ENCODE measurements at regions not wholly inside any gene's neighbourhood (a gene's known extent, or its start where the extent isn't known, plus 50 kb on each side); places are given as distances from the start of the nearest gene placed in this dataset.

DNA sequence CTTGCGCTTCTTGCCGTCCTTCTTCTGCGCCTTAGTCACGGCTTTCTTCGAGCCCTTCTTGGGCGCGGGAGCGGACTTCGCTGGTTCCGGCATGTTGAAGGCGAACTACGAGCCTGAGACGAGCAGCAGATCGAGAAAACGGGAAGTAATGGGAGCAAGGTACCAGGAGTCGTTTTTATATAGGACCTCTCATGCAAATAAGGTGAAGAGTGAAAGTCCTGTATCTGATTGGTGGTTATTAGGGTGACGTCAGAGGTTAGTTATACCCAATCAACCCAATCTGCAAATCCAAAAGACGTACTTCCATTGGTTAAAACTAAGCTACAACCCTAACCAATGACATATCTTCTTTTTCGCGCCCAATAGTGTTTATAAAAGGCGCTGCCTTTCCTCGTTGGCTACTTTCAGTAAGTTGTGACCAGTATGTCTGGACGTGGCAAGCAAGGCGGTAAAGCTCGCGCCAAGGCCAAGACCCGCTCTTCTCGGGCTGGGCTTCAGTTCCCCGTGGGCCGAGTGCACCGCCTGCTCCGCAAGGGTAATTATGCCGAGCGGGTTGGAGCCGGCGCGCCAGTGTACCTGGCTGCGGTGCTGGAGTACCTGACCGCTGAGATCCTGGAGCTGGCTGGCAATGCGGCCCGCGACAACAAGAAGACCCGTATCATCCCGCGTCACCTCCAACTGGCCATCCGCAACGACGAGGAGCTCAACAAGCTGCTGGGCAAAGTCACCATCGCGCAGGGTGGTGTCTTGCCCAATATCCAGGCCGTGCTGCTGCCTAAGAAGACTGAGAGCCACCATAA is 100.6 kb upstream of the PRSS16 start (continued):
- TF ChIP-seq, protein P1, sequence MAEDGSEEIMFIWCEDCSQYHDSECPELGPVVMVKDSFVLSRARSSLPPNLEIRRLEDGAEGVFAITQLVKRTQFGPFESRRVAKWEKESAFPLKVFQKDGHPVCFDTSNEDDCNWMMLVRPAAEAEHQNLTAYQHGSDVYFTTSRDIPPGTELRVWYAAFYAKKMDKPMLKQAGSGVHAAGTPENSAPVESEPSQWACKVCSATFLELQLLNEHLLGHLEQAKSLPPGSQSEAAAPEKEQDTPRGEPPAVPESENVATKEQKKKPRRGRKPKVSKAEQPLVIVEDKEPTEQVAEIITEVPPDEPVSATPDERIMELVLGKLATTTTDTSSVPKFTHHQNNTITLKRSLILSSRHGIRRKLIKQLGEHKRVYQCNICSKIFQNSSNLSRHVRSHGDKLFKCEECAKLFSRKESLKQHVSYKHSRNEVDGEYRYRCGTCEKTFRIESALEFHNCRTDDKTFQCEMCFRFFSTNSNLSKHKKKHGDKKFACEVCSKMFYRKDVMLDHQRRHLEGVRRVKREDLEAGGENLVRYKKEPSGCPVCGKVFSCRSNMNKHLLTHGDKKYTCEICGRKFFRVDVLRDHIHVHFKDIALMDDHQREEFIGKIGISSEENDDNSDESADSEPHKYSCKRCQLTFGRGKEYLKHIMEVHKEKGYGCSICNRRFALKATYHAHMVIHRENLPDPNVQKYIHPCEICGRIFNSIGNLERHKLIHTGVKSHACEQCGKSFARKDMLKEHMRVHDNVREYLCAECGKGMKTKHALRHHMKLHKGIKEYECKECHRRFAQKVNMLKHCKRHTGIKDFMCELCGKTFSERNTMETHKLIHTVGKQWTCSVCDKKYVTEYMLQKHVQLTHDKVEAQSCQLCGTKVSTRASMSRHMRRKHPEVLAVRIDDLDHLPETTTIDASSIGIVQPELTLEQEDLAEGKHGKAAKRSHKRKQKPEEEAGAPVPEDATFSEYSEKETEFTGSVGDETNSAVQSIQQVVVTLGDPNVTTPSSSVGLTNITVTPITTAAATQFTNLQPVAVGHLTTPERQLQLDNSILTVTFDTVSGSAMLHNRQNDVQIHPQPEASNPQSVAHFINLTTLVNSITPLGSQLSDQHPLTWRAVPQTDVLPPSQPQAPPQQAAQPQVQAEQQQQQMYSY (CRISPR knock-in tag; IDR thresholded peaks at IDR 0.05), result no peak
- TF ChIP-seq NFE2L1 (CRISPR knock-in tag; IDR thresholded peaks at IDR 0.05) (no peak), PRRX2 (CRISPR knock-in tag; IDR thresholded peaks at IDR 0.05) (peak; percentile 58), SMAD3 (CRISPR knock-in tag; IDR thresholded peaks at IDR 0.05; ENCODE audit: borderline replicate concordance) (peak; percentile 60; the same call in 1 of the 2 replicates), IRF2 (CRISPR knock-in tag; IDR thresholded peaks at IDR 0.05; ENCODE audit: borderline replicate concordance, low read depth) (no peak), SP1 (CRISPR knock-in tag; conservative IDR thresholded peaks at IDR 0.05) (0 out of 2 replicates have a peak, but pooled peaks have one; percentile 7), ZNF416 (CRISPR knock-in tag; IDR thresholded peaks at IDR 0.05) (peak; percentile 92), OVOL2 (CRISPR knock-in tag; IDR thresholded peaks at IDR 0.05; ENCODE audit: borderline replicate concordance) (no peak), TEAD4 (CRISPR knock-in tag; IDR thresholded peaks at IDR 0.05) (peak; percentile 78; the same call in 1 of the 2 replicates), MXD4 (CRISPR knock-in tag; IDR thresholded peaks at IDR 0.05; ENCODE audit: borderline replicate concordance) (no peak), NFYB (CRISPR knock-in tag; conservative IDR thresholded peaks at IDR 0.05; ENCODE audit: low read depth) (peak; percentile 96), ZNF671 (CRISPR knock-in tag; IDR thresholded peaks at IDR 0.05) (peak; percentile 92; the same call in 1 of the 2 replicates), FOXJ3 (CRISPR knock-in tag; IDR thresholded peaks at IDR 0.05; ENCODE audit: borderline replicate concordance) (0 out of 2 replicates have a peak, but pooled peaks have one; percentile 50), RELA (CRISPR knock-in tag; IDR thresholded peaks at IDR 0.05; ENCODE audit: borderline replicate concordance) (0 out of 2 replicates have a peak, but pooled peaks have one; percentile 79), RORB (CRISPR knock-in tag; IDR thresholded peaks at IDR 0.05) (peak; percentile 77; the same call in 1 of the 2 replicates)
- TF ChIP-seq, protein P2, sequence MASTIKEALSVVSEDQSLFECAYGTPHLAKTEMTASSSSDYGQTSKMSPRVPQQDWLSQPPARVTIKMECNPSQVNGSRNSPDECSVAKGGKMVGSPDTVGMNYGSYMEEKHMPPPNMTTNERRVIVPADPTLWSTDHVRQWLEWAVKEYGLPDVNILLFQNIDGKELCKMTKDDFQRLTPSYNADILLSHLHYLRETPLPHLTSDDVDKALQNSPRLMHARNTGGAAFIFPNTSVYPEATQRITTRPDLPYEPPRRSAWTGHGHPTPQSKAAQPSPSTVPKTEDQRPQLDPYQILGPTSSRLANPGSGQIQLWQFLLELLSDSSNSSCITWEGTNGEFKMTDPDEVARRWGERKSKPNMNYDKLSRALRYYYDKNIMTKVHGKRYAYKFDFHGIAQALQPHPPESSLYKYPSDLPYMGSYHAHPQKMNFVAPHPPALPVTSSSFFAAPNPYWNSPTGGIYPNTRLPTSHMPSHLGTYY (CRISPR knock-in tag; IDR thresholded peaks at IDR 0.05), result peak; percentile 83; the same call in 1 of the 2 replicates
- TF ChIP-seq, protein P3, sequence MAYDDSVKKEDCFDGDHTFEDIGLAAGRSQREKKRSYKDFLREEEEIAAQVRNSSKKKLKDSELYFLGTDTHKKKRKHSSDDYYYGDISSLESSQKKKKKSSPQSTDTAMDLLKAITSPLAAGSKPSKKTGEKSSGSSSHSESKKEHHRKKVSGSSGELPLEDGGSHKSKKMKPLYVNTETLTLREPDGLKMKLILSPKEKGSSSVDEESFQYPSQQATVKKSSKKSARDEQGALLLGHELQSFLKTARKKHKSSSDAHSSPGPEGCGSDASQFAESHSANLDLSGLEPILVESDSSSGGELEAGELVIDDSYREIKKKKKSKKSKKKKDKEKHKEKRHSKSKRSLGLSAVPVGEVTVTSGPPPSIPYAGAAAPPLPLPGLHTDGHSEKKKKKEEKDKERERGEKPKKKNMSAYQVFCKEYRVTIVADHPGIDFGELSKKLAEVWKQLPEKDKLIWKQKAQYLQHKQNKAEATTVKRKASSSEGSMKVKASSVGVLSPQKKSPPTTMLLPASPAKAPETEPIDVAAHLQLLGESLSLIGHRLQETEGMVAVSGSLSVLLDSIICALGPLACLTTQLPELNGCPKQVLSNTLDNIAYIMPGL (CRISPR knock-in tag; IDR thresholded peaks at IDR 0.05), result 0 out of 2 replicates have a peak, but pooled peaks have one; percentile 5
- TF ChIP-seq, protein P4, sequence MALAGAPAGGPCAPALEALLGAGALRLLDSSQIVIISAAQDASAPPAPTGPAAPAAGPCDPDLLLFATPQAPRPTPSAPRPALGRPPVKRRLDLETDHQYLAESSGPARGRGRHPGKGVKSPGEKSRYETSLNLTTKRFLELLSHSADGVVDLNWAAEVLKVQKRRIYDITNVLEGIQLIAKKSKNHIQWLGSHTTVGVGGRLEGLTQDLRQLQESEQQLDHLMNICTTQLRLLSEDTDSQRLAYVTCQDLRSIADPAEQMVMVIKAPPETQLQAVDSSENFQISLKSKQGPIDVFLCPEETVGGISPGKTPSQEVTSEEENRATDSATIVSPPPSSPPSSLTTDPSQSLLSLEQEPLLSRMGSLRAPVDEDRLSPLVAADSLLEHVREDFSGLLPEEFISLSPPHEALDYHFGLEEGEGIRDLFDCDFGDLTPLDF (CRISPR knock-in tag; IDR thresholded peaks at IDR 0.05), result peak; percentile 24; the same call in 1 of the 2 replicates
- TF ChIP-seq, protein P5, sequence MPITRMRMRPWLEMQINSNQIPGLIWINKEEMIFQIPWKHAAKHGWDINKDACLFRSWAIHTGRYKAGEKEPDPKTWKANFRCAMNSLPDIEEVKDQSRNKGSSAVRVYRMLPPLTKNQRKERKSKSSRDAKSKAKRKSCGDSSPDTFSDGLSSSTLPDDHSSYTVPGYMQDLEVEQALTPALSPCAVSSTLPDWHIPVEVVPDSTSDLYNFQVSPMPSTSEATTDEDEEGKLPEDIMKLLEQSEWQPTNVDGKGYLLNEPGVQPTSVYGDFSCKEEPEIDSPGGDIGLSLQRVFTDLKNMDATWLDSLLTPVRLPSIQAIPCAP (CRISPR knock-in tag; IDR thresholded peaks at IDR 0.05), result no peak

Measured in WTC11 (cell line).